ENCODE measurements at regions not wholly inside any gene's neighbourhood (a gene's known extent, or its start where the extent isn't known, plus 50 kb on each side); places are given as distances from the start of the nearest gene placed in this dataset.

- no peak for TF ChIP-seq POLR2A (IDR thresholded peaks at IDR 0.05)
- TF ChIP-seq CTCF (IDR thresholded peaks at IDR 0.05), result no peak
- no peak for DNase-seq
- no peaks in the 10 kb centered on the region for H3K27me3 ChIP-seq
- intact Hi-C loops (cut with DNase I), result no loop called here
- H3K4me3 ChIP-seq, result no peak overlapping the region
- ATAC-seq, result no peak
- no peak overlapping the region for H3K27ac ChIP-seq
- WGBS, 4 donors, result 80 to 90% (median 84%) methylated on average over 2 of the region's 2 CpGs
- no peaks in the 10 kb centered on the region for H3K36me3 ChIP-seq
- H3K4me1 ChIP-seq, result no peaks in the 10 kb centered on the region
- H3K9me3 ChIP-seq, result no peaks in the 10 kb centered on the region
Observed at GRCh38 chr13:47126432-47126831, 229.6 kb upstream of the HTR2A start.

DNA sequence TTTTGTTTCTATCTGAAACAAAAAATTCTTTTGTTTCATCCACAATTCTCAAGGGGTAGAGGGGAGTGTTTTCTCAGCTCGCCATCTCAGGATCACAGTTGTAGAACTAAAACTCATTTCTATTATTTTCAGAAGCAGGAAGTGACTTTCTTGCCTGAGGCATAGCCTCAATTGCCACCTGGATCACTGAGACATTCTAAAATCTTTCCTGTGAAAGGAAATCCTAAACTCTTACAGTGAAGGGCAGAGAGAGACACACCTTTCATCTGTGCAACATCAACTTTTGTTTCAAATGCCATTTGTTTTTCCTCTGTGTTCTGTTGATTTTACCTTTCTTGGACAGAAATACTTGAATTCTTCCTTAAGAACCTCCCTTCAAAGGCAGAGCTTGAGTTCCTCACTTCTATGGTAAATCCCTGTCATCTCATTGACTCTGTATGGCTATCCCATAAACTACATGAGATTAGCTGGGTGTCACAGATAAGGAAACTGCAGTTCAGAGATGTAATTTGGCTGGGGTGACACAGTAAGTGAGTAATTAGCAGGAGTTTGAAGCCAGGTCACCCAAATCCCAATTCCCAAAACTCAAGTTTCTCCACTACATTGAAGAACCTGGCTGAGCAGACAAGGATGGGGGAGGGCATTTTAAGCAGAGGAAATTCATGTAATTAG is 224.4 kb upstream of the HTR2A start:
- intact Hi-C loops (cut with DNase I), result no loop called here
- Histone ChIP-seq H3K36me3 (no peaks in the 10 kb centered on the region), H3K9me3 (no peaks in the 10 kb centered on the region), H3K27ac (no peak overlapping the region), H3K27me3 (no peaks in the 10 kb centered on the region), H3K4me3 (no peak overlapping the region), H3K4me1 (no peaks in the 10 kb centered on the region)
- no peak for ATAC-seq
- 38 to 56% (median 54%) methylated on average over 1 of the region's 1 CpG for WGBS, 4 donors
- TF ChIP-seq CTCF (IDR thresholded peaks at IDR 0.05), result no peak
- no peak for TF ChIP-seq POLR2A (IDR thresholded peaks at IDR 0.05)
- no peak for DNase-seq

DNA sequence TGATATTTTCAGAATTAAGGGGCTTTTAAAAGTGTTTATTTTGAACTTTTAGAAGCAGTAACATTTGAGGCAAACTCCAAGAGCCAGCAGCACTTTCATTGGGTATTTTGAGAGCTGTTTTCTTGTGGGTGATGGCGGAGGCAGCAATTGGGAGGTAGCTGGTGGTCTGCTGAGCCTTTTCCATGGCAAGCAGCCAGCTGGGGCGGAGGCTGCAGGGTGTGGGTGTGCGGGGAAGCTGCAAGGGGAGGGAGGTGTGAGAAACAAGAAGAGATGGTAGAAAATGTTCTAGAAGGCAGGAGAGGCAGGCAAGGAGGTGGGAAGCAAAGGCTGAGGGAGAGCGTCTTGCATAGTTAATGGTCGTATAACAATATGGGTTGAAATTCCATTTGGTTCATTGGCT is 223.4 kb upstream of the HTR2A start:
- intact Hi-C loops (cut with DNase I), result no loop called here
- TF ChIP-seq CTCF (IDR thresholded peaks at IDR 0.05) (no peak), POLR2A (IDR thresholded peaks at IDR 0.05) (no peak)

DNA sequence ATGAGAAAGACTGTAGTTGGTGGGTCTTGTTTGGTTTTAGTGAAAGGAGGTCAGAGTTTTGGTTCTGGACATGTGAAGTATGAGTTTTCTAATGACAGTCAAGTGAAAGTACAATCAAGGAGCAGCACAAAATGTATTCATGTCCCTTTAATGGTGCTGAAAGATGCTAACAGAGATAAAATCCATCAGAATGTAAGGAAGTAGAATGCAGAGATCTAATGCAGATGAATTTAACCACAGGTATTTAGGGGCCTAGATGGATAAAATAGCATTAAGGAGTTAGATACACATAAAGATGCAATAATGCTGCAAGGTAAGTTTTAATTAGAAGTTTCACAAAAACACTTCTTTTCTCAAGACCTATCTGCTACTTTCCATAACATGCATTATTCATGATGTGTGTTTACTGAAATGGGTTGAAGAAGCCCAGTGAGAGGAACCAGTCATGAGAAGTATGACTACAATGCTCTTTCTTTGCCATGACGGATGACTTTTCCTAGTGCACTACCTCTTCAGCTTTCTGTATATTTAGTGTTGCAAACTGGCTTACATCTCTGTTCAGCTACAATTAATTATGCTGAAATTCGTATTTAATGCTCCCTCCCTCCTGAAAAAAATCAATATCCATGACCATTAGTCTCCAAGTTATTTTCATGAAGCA is 222.9 kb upstream of the HTR2A start:
- TF ChIP-seq CTCF (IDR thresholded peaks at IDR 0.05) (no peak), POLR2A (IDR thresholded peaks at IDR 0.05) (no peak)
- ATAC-seq (no peak), DNase-seq (no peak)
- no peak overlapping the region for H3K27ac ChIP-seq
- intact Hi-C loops (cut with DNase I), result no loop called here
- no peak overlapping the region for H3K4me3 ChIP-seq
- no peaks in the 10 kb centered on the region for H3K27me3 ChIP-seq
- H3K36me3 ChIP-seq, result no peaks in the 10 kb centered on the region
- H3K9me3 ChIP-seq, result no peaks in the 10 kb centered on the region
- H3K4me1 ChIP-seq, result no peaks in the 10 kb centered on the region
- 68 to 79% (median 72%) methylated on average over 2 of the region's 2 CpGs for WGBS, 4 donors

More for the DNA sequence above, 223.4 kb upstream of the HTR2A start:
- DNase-seq, result no peak
- no peak for ATAC-seq
- H3K4me1 ChIP-seq, result no peaks in the 10 kb centered on the region
- no peak overlapping the region for H3K4me3 ChIP-seq
- H3K27ac ChIP-seq, result no peak overlapping the region
- no peaks in the 10 kb centered on the region for H3K9me3 ChIP-seq
- no peaks in the 10 kb centered on the region for H3K27me3 ChIP-seq
- H3K36me3 ChIP-seq, result no peaks in the 10 kb centered on the region
- 56 to 62% (median 60%) methylated on average over 5 of the region's 5 CpGs for WGBS, 4 donors

Data from heart left ventricle (tissue), 16 donors.